ENCODE measurements at regions not wholly inside any gene's neighbourhood (a gene's known extent, or its start where the extent isn't known, plus 50 kb on each side); places are given as distances from the start of the nearest gene placed in this dataset.

- no peak for TF ChIP-seq CTCF (conservative IDR thresholded peaks at IDR 0.05)
- no peak for TF ChIP-seq ZFX (IDR thresholded peaks at IDR 0.05)
Measured at GRCh38 chr18:11362856-11363255, 213.5 kb upstream of the PIEZO2 start.
